Stimulated activated CD4-positive, alpha-beta T cell treated with anti-CD3 and anti-CD28 coated beads, Interleukin-2, amount 100 ng/mL, for 48 hours (primary cell): ENCODE measurements at regions not wholly inside any gene's neighbourhood (a gene's known extent, or its start where the extent isn't known, plus 50 kb on each side); places are given as distances from the start of the nearest gene placed in this dataset.
"Not testable (repeated sequence)": the region's sequence is repeated elsewhere in the genome, so short reads cannot be mapped to it uniquely, and the experiment has no call there.

Experiments
- DNase-seq, 2 donors: peaks; one replicate each; pipeline ENCODE4 v3.0.0-alpha.2; 2020

DNA sequence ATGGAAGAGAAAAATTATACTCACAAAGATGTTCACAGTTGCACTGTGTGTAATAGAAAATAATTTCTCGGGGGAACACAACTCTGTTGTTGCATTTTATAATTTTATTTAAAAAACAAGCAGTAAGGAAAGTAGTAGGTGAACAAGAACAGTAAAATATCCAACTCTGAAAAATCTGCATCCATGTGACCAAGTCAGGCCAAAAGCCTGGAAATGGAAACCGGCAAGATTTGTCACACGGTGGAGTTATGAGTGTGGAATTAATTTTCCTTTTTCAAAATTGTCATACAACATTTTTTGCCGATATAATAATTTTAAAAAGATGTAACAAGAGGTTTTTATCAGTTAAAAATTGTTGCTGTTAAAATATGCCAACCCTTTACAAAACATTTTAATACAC, 1421.5 kb downstream of the BRD1 start:
- no peak for DNase-seq

- no peak for DNase-seq
Measured at GRCh38 chr22:48405741-48406140, 1421.9 kb downstream of the BRD1 start.

- DNase-seq = no peak
Measured at GRCh38 chr22:48404801-48405447, 1422.7 kb downstream of the BRD1 start.

DNA sequence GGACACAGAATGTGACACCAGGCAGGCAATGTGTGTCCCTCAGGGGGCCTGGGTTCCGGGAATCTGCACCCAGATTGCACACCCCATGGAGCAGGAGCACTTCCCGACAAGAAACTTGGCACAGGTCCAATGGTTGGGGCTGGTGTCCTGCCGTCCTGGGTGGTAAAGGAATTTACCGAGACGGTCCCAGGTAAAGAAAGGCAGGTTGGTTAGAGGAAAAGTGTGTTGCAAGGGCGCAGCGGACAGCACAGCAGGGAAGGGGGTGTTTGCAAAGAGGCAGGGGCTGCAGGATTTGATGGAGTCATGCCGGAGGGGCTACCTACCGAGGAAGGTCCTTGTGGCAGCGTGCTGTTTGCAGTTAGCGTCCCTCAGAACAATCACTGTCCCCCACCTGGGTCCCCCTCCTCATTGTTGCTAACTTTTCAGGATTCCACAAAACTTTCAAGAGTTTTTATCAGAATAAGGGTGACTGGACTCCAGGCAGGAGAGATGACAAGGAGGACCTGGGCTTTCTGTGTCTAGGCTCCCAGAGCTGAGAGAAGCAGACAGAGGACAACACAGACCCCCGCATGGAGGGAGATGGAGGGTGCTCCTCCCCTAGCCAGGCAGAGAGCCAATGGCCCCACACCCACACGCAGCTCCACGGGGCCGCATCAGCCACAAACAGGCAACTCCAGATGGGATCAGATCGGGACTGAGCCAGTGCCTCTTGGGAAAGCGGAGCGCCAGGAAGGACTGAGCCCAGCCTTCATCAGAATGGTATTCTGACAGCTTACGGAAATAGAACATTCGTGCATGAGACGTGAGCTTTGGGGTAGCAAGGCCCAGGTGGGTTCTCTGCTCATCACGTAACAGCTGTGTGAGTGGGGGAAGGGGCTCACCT, 1423.9 kb downstream of the BRD1 start:
- no peak for DNase-seq

DNA sequence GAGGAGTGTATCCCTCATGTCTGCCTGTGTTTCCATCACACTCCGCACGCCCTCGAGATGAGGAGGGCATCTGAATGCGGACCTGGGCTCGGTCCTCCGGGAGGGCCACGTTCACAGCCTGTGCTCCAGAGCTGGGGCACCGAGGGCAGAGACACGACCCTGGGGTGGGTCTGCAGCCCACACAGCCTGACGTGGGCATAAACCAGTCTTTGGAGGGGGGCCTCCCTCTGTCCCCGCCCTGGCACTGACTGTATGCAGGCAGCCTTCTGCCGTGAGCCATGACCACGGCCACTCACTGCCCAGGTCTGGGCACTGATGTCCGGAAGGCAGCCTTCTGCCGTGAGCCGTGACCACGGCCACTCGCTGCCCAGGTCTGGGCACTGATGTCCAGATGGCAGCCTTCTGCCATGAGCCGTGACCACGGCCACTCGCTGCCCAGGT, 1425.1 kb downstream of the BRD1 start:
- DNase-seq = no peak

- DNase-seq = not testable (repeated sequence)
Measured at GRCh38 chr22:48401523-48401922, 1426.2 kb downstream of the BRD1 start.

DNA sequence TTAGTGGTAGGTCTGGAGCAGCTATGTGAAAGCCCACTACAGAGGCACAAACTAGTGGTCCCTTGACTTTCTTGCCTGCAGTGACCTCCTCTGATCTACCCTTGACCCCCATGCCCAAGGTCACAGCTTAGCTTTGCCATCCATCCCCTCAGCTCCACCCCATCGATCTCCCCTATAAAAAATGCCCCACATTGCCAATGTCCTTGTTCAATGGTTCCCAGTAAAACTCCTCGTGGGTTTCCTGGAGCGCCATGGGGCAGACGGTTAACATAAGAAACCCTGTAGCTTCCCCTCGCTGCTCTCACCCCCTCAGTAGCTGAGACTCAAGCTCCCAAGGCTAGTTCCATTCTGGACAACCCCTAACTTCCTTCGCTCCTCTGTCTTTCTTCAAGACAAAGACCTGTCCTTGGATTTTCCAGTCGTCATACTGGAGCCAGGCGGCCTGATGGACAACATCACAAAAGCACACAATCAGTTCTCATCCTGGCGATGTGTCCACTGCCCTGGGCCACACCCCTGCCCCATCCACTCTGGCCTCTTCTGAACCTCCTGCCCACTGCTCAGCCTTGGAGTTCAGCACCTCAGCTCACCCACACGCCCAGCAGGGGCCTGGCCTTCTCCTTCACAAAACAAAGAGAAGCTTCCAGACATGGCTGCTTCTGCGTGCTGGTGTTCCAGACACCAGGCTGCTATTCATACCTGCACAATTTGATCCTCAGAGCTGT, 1429.3 kb downstream of the BRD1 start:
- DNase-seq = no peak

DNA sequence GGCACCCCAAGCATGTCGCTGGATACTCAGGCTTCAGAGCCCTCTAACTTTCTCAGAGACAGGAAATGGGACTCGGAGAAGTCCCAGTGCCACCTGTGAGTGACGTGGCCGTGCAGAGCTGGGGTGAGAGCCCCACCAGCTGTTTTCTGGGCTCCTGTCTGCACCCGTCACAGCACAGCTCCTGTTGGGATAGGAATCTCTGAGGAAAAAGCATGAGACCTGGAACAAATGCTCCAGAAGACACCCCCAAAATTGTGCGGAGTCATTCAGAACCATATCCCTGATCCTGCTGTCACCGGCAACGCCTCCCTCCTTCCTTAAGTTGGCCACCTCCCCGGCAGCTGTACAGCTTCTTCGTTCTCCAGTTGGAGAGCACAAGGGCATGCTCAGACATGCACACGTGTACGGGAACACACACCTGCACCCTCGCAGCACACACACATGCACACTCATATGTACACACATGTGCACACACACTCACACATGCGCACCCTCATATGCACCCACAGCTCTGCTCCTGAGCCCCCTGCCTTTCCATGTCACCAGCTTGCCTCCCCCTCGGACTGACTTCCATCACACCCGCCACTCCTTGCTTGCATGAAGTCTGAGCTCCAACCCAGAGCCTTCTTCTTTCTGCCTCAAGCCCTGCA, 1430.0 kb downstream of the BRD1 start:
- no peak for DNase-seq

- no peak for DNase-seq
Measured at GRCh38 chr22:48396785-48397530, 1430.7 kb downstream of the BRD1 start.

- no peak for DNase-seq
Measured at GRCh38 chr22:48396091-48396784, 1431.4 kb downstream of the BRD1 start.

- DNase-seq = no peak
Measured at GRCh38 chr22:48395201-48395600, 1432.5 kb downstream of the BRD1 start.

GRCh38 chr22:48394787-48395186, 1432.9 kb downstream of the BRD1 start:
- DNase-seq = no peak

DNA sequence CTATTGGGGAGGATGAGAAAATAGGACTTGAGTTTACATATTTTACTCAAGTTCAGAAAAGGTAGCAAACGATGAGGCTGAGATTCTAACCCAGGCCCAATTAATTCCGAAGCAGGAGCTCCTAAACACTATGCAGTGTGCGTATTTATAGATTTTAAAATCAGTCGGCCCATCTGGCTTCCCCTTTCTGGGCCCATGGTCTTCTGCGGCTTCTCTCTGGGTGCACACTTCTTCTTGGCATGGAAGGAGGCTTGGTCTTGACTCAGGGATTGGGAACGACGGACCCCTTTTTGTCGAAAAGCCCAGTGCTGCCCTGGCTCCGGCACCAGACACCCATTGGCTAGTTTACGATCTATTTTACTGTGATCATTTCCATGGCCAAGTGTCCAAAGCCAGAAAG, 1433.8 kb downstream of the BRD1 start:
- DNase-seq = no peak

- DNase-seq = no peak
Measured at GRCh38 chr22:48393041-48393370, 1434.7 kb downstream of the BRD1 start.

- no peak for DNase-seq
Measured at GRCh38 chr22:48391820-48392219, 1435.9 kb downstream of the BRD1 start.

DNA sequence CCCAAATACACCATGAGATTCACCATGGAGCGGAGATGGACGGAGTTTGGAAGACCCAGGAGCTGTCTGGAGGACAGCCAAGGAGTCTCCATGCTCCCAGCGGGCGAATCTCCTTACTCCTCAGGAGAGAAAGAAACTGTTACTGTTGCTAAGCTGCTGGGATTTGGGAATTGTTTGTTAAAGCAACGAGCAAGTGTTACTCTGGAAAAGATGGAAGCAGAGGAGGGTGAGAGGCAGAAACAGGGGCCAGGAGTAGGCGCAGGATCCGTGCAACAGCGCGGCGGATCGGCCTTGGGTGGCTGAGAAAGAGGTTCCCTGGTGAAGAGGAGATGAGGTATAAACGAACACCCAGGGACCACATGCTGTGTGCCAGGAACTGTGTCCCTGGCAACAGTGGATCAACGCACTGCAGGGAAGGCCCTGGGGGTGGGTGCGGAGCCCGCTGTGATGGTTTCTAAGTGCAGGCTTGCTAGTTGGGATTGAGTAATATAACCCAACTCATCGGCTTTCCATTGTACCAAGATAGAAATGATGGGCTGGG, 1436.4 kb downstream of the BRD1 start:
- DNase-seq = no peak

DNA sequence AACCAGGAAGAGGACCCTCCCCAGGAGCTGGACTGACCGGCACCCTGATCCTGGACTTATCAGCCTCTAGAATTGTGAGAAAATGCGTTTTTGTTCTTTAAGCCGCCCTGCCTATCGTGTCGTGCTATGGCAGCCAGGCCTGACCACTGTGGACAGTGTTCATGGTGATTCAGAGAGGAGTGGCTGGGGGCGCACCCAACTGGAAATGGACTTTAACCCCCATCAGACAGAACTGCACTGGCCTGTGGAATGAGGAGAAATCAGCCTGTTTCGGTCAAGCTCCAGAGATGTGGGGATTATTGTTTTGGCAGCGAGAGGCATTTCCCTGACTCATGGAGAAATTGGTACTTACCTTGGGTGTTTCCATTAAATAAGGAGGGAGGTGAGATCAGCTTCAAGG, 1437.8 kb downstream of the BRD1 start:
- DNase-seq = no peak

GRCh38 chr22:48382197-48382596, 1445.5 kb downstream of the BRD1 start:
- DNase-seq = no peak

GRCh38 chr22:48380016-48380665, 1447.5 kb downstream of the BRD1 start:
- no peak for DNase-seq

DNA sequence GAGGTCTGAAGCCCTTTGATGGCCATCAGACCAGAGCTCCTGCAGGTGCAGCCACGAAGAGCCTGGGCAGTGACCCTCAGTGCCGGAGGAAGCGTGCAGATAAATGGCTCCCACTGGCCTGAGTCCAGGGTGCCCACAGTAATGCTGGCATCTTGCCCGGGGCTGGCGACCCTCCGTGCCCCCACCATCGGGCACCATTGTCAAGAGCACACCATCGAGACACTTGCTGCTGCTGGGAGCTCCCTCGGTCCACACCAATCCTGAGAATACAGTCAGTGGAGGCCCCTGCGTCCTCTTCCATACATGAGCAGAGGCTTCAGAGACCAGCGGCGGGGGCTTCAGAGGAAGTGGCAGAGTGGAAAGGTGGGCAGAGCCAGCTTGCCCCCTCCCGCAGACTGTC, 1448.3 kb downstream of the BRD1 start:
- no peak for DNase-seq

DNA sequence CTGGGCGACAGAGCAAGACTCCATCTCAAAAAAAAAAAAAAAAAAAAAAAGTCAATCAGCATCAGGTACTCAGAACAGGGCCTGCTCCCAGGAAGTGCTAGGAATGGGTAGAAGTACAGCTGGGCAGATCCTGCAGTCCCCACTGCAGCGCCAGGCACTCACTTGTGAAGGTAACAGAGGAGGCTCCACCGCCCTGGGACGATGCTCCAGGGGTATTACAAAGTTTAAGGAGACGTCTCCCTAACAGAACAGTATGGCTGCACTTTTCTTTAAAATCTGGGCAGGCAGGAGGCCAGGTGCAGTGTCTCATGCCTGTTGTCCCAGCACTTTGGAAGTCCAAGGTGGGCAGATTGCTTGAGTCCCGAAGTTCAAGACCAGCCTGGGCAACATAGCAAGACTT, 1449.0 kb downstream of the BRD1 start:
- DNase-seq = no peak
